ENCODE measurements at regions not wholly inside any gene's neighbourhood (a gene's known extent, or its start where the extent isn't known, plus 50 kb on each side); places are given as distances from the start of the nearest gene placed in this dataset.

- no peak for TF ChIP-seq SIN3A (IDR thresholded peaks at IDR 0.05; ENCODE audit: borderline replicate concordance, insufficient read depth, low read length)
- no peak for TF ChIP-seq POLR2AphosphoS5 (IDR thresholded peaks at IDR 0.05; ENCODE audit: low read depth, low read length)
- TF ChIP-seq TAF1 (IDR thresholded peaks at IDR 0.05; ENCODE audit: borderline replicate concordance, insufficient read depth, low read length) = no peak
- no peak for TF ChIP-seq FOXP2 (optimal IDR thresholded peaks at IDR 0.05; ENCODE audit: borderline replicate concordance, extremely low read depth, extremely low read length, insufficient read depth)
Observed at GRCh38 chr10:23912884-23913404, 296.0 kb upstream of the KIAA1217 start.

GRCh38 chr10:23914641-23915040 lies 294.3 kb upstream of the KIAA1217 start:
- TF ChIP-seq POLR2AphosphoS5 (IDR thresholded peaks at IDR 0.05; ENCODE audit: low read depth, low read length) (no peak), TAF1 (IDR thresholded peaks at IDR 0.05; ENCODE audit: borderline replicate concordance, insufficient read depth, low read length) (no peak), FOXP2 (optimal IDR thresholded peaks at IDR 0.05; ENCODE audit: borderline replicate concordance, extremely low read depth, extremely low read length, insufficient read depth) (no peak), SIN3A (IDR thresholded peaks at IDR 0.05; ENCODE audit: borderline replicate concordance, insufficient read depth, low read length) (no peak), REST (IDR thresholded peaks at IDR 0.05; ENCODE audit: insufficient read depth in 1 of 2, low read depth in 2 of 2, low read length in 2 of 2) (no peak)

GRCh38 chr10:23917251-23917840 lies 291.6 kb upstream of the KIAA1217 start:
- TF ChIP-seq REST (IDR thresholded peaks at IDR 0.05; ENCODE audit: insufficient read depth in 1 of 2, low read depth in 2 of 2, low read length in 2 of 2) = no peak
- no peak for TF ChIP-seq FOXP2 (optimal IDR thresholded peaks at IDR 0.05; ENCODE audit: borderline replicate concordance, extremely low read depth, extremely low read length, insufficient read depth)
- TF ChIP-seq SIN3A (IDR thresholded peaks at IDR 0.05; ENCODE audit: borderline replicate concordance, insufficient read depth, low read length) = no peak
- TF ChIP-seq POLR2AphosphoS5 (IDR thresholded peaks at IDR 0.05; ENCODE audit: low read depth, low read length) = no peak
- TF ChIP-seq TAF1 (IDR thresholded peaks at IDR 0.05; ENCODE audit: borderline replicate concordance, insufficient read depth, low read length) = no peak

- TF ChIP-seq SIN3A (IDR thresholded peaks at IDR 0.05; ENCODE audit: borderline replicate concordance, insufficient read depth, low read length) (no peak), TAF1 (IDR thresholded peaks at IDR 0.05; ENCODE audit: borderline replicate concordance, insufficient read depth, low read length) (no peak), POLR2AphosphoS5 (IDR thresholded peaks at IDR 0.05; ENCODE audit: low read depth, low read length) (no peak), FOXP2 (optimal IDR thresholded peaks at IDR 0.05; ENCODE audit: borderline replicate concordance, extremely low read depth, extremely low read length, insufficient read depth) (no peak), REST (IDR thresholded peaks at IDR 0.05; ENCODE audit: insufficient read depth in 1 of 2, low read depth in 2 of 2, low read length in 2 of 2) (no peak)
Observed at GRCh38 chr10:23918090-23918723, 290.7 kb upstream of the KIAA1217 start.

- no peak for TF ChIP-seq POLR2AphosphoS5 (IDR thresholded peaks at IDR 0.05; ENCODE audit: low read depth, low read length)
- TF ChIP-seq FOXP2 (optimal IDR thresholded peaks at IDR 0.05; ENCODE audit: borderline replicate concordance, extremely low read depth, extremely low read length, insufficient read depth) = no peak
- TF ChIP-seq REST (IDR thresholded peaks at IDR 0.05; ENCODE audit: insufficient read depth in 1 of 2, low read depth in 2 of 2, low read length in 2 of 2) = no peak
- no peak for TF ChIP-seq TAF1 (IDR thresholded peaks at IDR 0.05; ENCODE audit: borderline replicate concordance, insufficient read depth, low read length)
- TF ChIP-seq SIN3A (IDR thresholded peaks at IDR 0.05; ENCODE audit: borderline replicate concordance, insufficient read depth, low read length) = no peak
Observed at GRCh38 chr10:23918839-23919238, 290.1 kb upstream of the KIAA1217 start.
